H9 (cell line): ENCODE measurements at regions not wholly inside any gene's neighbourhood (a gene's known extent, or its start where the extent isn't known, plus 50 kb on each side); places are given as distances from the start of the nearest gene placed in this dataset.

Experiments
- DNase-seq: peaks from one replicate; pipeline ENCODE4 v3.0.0-alpha.2; 2017
- H2AFZ ChIP-seq: one replicate; pipeline ENCODE4 v1.6.1; 2013; ENCODE audit warnings: mild to moderate bottlenecking, low read length, control low read depth, moderate library complexity
- H2AK5ac ChIP-seq: 2 replicates; pipeline ENCODE4 v1.6.1; 2013; ENCODE audit warnings: low read length, control low read depth, mixed read lengths; ENCODE audit not compliant: insufficient read length
- H2BK120ac ChIP-seq: one replicate; pipeline ENCODE4 v1.6.1; 2013; ENCODE audit warnings: low read depth, mild to moderate bottlenecking, low read length, control low read depth, inconsistent platforms; ENCODE audit not compliant: poor library complexity, severe bottlenecking
- H2BK12ac ChIP-seq: 2 replicates; pipeline ENCODE4 v1.6.1; 2013; ENCODE audit warnings: low read length, control low read depth, mixed read lengths, low read depth; ENCODE audit not compliant: insufficient read length
- H2BK15ac ChIP-seq: 2 replicates; pipeline ENCODE4 v1.6.1; 2013; ENCODE audit warnings: low read depth, low read length, control low read depth
- H2BK20ac ChIP-seq: one replicate; pipeline ENCODE4 v1.6.1; 2013; ENCODE audit warnings: low read depth, mild to moderate bottlenecking, low read length, control low read depth, inconsistent platforms; ENCODE audit not compliant: poor library complexity, severe bottlenecking
- H2BK5ac ChIP-seq: 2 replicates; pipeline ENCODE4 v1.6.1; 2013; ENCODE audit warnings: low read length, control low read depth, mixed read lengths; ENCODE audit not compliant: insufficient read length
- H3K14ac ChIP-seq: 2 replicates; pipeline ENCODE4 v1.6.1; 2013; ENCODE audit warnings: low read length, control low read depth; ENCODE audit not compliant: insufficient read depth
- H3K18ac ChIP-seq: 2 replicates; pipeline ENCODE4 v1.6.1; 2013; ENCODE audit warnings: low read depth, mild to moderate bottlenecking, mixed read lengths, low read length, control low read depth; ENCODE audit not compliant: insufficient read length
- H3K23ac ChIP-seq: 2 replicates; pipeline ENCODE4 v1.6.1; 2013; ENCODE audit warnings: low read length, control low read depth, mixed read lengths, low read depth; ENCODE audit not compliant: insufficient read length
- H3K23me2 ChIP-seq: 2 replicates; pipeline ENCODE4 v1.6.1; 2013; ENCODE audit warnings: low read depth, mild to moderate bottlenecking, mixed read lengths, low read length, control low read depth; ENCODE audit not compliant: insufficient read length, poor library complexity, severe bottlenecking
- H3K27ac ChIP-seq: 2 replicates; pipeline ENCODE4 v1.5.1; 2013; ENCODE audit warnings: low read length, control low read depth, mixed read lengths, low read depth; ENCODE audit not compliant: insufficient read length
- H3K27me3 ChIP-seq: 2 replicates; pipeline ENCODE4 v1.6.1; 2013; ENCODE audit warnings: low read length, control low read depth, inconsistent platforms; ENCODE audit not compliant: insufficient read depth
- H3K4ac ChIP-seq: 2 replicates; pipeline ENCODE4 v1.6.1; 2013; ENCODE audit warnings: low read depth, mild to moderate bottlenecking, control low read depth, inconsistent platforms, low read length, moderate library complexity
- H3K4me1 ChIP-seq: 2 replicates; pipeline ENCODE4 v1.6.1; 2013; ENCODE audit warnings: low read length, control low read depth, inconsistent platforms; ENCODE audit not compliant: insufficient read depth
- H3K4me2 ChIP-seq: 2 replicates; pipeline ENCODE4 v1.6.1; 2013; ENCODE audit warnings: low read length, control low read depth, mixed read lengths; ENCODE audit not compliant: insufficient read length, insufficient read depth
- H3K56ac ChIP-seq: 2 replicates; pipeline ENCODE4 v1.6.1; 2013; ENCODE audit warnings: low read depth, mild to moderate bottlenecking, mixed read lengths, low read length, control low read depth; ENCODE audit not compliant: insufficient read length
- H3K79me1 ChIP-seq: 2 replicates; pipeline ENCODE4 v1.6.1; 2013; ENCODE audit warnings: low read depth, mild to moderate bottlenecking, moderate library complexity, low read length, control low read depth, inconsistent platforms; ENCODE audit not compliant: insufficient read depth, poor library complexity, severe bottlenecking
- H3K79me2 ChIP-seq: 2 replicates; pipeline ENCODE4 v1.6.1; 2013; ENCODE audit warnings: low read length, control low read depth, inconsistent platforms; ENCODE audit not compliant: insufficient read depth
- H3K9ac ChIP-seq: 2 replicates; pipeline ENCODE4 v1.6.1; 2013; ENCODE audit warnings: low read length, control low read depth, mixed read lengths; ENCODE audit not compliant: insufficient read length; ENCODE audit errors: extremely low read depth
- H3K9me3 ChIP-seq: one replicate; pipeline ENCODE4 v1.6.1; 2013; ENCODE audit warnings: low read depth, low read length, inconsistent platforms; ENCODE audit not compliant: control insufficient read depth
- H3T11ph ChIP-seq: one replicate; pipeline ENCODE4 v1.6.1; 2013; ENCODE audit warnings: mild to moderate bottlenecking, low read length, control low read depth, inconsistent platforms
- H4K20me1 ChIP-seq: one replicate; pipeline ENCODE4 v1.6.1; 2013; ENCODE audit not compliant: control insufficient read depth, insufficient read length, insufficient read depth
- H4K5ac ChIP-seq: 2 replicates; pipeline ENCODE4 v1.6.1; 2013; ENCODE audit warnings: low read depth, mild to moderate bottlenecking, mixed read lengths, low read length, control low read depth; ENCODE audit not compliant: insufficient read length
- H4K8ac ChIP-seq: replicated peaks from 2 replicates; pipeline ENCODE4 v1.6.1; 2013; ENCODE audit warnings: low read length, control low read depth, mixed read lengths, low read depth; ENCODE audit not compliant: insufficient read length
- H4K91ac ChIP-seq: 2 replicates; pipeline ENCODE4 v1.6.1; 2013; ENCODE audit warnings: low read depth, mild to moderate bottlenecking, moderate library complexity, mixed read lengths, low read length, control low read depth; ENCODE audit not compliant: insufficient read length
- H3K27ac Mint-ChIP-seq, 3 experiments: 2 replicates in 2 of 3; 3 replicates in 1 of 3; pipeline ENCODE4 v1.8.0; 2020 to 2021; ENCODE audit warnings: mixed read lengths in 3 of 3, mild to moderate bottlenecking in 1 of 3, moderate library complexity in 1 of 3
- H3K27me3 Mint-ChIP-seq: 2 replicates; pipeline ENCODE4 v1.8.0; 2021; ENCODE audit warnings: low read depth, mild to moderate bottlenecking, moderate library complexity, mixed read lengths
- H3K36me3 Mint-ChIP-seq, 3 experiments: 2 replicates in 2 of 3; 3 replicates in 1 of 3; pipeline ENCODE4 v1.8.0; 2020 to 2021; ENCODE audit warnings: low read depth in 3 of 3, mixed read lengths in 3 of 3; ENCODE audit not compliant: insufficient read depth in 1 of 3
- H3K4me1 Mint-ChIP-seq, 2 experiments: 2 replicates each; pipeline ENCODE4 v1.8.0; 2020; ENCODE audit warnings: mixed read lengths in 2 of 2
- H3K4me3 Mint-ChIP-seq, 2 experiments: 2 replicates in 1 of 2; 3 replicates in 1 of 2; pipeline ENCODE4 v1.8.0; 2020 to 2021; ENCODE audit warnings: mild to moderate bottlenecking in 2 of 2, mixed read lengths in 2 of 2, moderate library complexity in 1 of 2
- H3K9me3 Mint-ChIP-seq, 2 experiments: 2 replicates in 1 of 2; 3 replicates in 1 of 2; pipeline ENCODE4 v1.8.0; 2020; ENCODE audit warnings: mild to moderate bottlenecking in 2 of 2, mixed read lengths in 2 of 2, moderate library complexity in 1 of 2
- TF ChIP-seq, protein P1 (sequence below): fragments of 200-600 bp; sonication (generic); conservative IDR thresholded peaks from 3 replicates; pipeline ENCODE4 v1.8.0; 2021; ENCODE audit warnings: antibody characterized with exemption, mild to moderate bottlenecking

DNA sequence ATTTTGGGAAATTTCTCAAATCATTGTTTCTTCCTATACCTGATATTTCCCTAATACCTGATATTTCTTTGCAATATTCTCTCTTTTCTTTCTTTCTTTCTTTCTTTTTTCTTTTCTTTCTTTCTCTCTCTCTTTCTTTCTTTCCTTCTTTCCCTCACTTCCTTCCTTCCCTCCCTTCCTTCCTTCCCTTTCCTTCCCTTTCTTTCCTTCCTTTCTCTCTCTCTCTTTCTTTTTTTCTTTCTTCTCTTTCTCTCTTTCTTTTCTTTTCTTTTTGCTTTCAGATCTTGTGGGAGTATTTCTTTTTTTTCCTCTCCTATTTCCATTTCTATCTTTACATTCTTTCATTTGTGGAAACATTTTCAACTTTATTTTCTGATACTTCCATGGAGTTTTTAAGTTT, 76.1 kb upstream of the ANKEF1 start:
- Mint-ChIP-seq H3K9me3 (no peaks in the 10 kb centered on the region; a peak in 1 of 5 replicates), H3K4me1 (peaks cover 6 to 8% of the 10 kb centered on the region in 2 experiments; a peak in 3 of 4 replicates), H3K36me3 (peaks cover 0 to 2% (median 0%) of the 10 kb centered on the region in 3 experiments; a peak in 1 of 7 replicates), H3K4me3 (no peak overlapping the region), H3K27me3 (peaks cover 3% of the 10 kb centered on the region), H3K27ac (no peak overlapping the region)
- Histone ChIP-seq H3K4ac (no peak overlapping the region), H3K18ac (no peak overlapping the region), H2AFZ (no peak overlapping the region), H3K79me2 (no peaks in the 10 kb centered on the region), H2BK15ac (no peak overlapping the region), H4K5ac (no peak overlapping the region), H3T11ph (no peak overlapping the region), H2BK12ac (no peak overlapping the region), H2BK20ac (no peak overlapping the region), H4K20me1 (no peaks in the 10 kb centered on the region), H3K56ac (no peak overlapping the region), H3K23me2 (no peaks in the 10 kb centered on the region), H3K4me1 (no peaks in the 10 kb centered on the region), H3K23ac (no peak overlapping the region), H3K14ac (no peak overlapping the region), H3K4me2 (no peak overlapping the region), H4K8ac (no peak overlapping the region), H2BK120ac (no peak overlapping the region), H2AK5ac (no peak overlapping the region), H3K27me3 (no peaks in the 10 kb centered on the region), H3K79me1 (no peaks in the 10 kb centered on the region), H2BK5ac (no peak overlapping the region), H4K91ac (no peak overlapping the region), H3K9ac (no peak overlapping the region), H3K9me3 (no peaks in the 10 kb centered on the region), H3K27ac (no peak overlapping the region)
- TF ChIP-seq, protein P1, sequence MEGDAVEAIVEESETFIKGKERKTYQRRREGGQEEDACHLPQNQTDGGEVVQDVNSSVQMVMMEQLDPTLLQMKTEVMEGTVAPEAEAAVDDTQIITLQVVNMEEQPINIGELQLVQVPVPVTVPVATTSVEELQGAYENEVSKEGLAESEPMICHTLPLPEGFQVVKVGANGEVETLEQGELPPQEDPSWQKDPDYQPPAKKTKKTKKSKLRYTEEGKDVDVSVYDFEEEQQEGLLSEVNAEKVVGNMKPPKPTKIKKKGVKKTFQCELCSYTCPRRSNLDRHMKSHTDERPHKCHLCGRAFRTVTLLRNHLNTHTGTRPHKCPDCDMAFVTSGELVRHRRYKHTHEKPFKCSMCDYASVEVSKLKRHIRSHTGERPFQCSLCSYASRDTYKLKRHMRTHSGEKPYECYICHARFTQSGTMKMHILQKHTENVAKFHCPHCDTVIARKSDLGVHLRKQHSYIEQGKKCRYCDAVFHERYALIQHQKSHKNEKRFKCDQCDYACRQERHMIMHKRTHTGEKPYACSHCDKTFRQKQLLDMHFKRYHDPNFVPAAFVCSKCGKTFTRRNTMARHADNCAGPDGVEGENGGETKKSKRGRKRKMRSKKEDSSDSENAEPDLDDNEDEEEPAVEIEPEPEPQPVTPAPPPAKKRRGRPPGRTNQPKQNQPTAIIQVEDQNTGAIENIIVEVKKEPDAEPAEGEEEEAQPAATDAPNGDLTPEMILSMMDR, result no peak
- DNase-seq, result no peak
